Kidney epithelial cell (primary cell): ENCODE measurements at regions not wholly inside any gene's neighbourhood (a gene's known extent, or its start where the extent isn't known, plus 50 kb on each side); places are given as distances from the start of the nearest gene placed in this dataset.

Experiments used
- DNase-seq: peaks from one replicate; pipeline ENCODE4 v3.0.0-alpha.2; 2010; ENCODE audit warnings: low read depth
- H3K27me3 ChIP-seq: 2 replicates; pipeline ENCODE4 v1.6.0; 2011; ENCODE audit warnings: low read length; ENCODE audit not compliant: control insufficient read depth, insufficient read depth
- H3K36me3 ChIP-seq: 2 replicates; pipeline ENCODE4 v1.5.1; 2011; ENCODE audit warnings: low read length; ENCODE audit not compliant: control insufficient read depth, insufficient read depth
- H3K4me3 ChIP-seq: 2 replicates; pipeline ENCODE4 v1.5.1; 2011; ENCODE audit warnings: low read depth, mild to moderate bottlenecking, control low read depth, low read length
- CTCF ChIP-seq: IDR thresholded peaks from 2 replicates; pipeline ENCODE4 v1.5.1; 2011; ENCODE audit warnings: mild to moderate bottlenecking, moderate library complexity, low read length, control low read depth, inconsistent platforms; ENCODE audit not compliant: insufficient read depth, poor library complexity, severe bottlenecking

DNA sequence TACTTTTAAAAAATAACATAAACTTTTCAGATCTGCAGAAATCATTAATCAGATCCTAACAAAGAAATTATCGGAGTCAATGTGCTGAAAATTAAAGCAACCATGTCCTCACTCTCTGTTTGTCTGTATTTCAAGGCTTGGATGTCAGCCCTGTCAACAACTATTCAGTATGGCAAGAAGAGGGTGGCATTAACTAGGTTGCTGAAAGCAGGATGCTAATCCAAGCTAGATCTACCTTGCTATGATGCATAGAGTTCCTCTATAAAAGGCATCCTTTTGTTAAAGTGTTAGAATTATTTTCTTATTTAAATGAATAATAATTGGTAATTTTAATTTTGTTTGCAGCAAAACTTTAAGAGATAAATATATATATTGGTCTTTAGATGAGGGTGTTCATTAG lies 800.8 kb downstream of the CDH11 start:
- H3K36me3 ChIP-seq: no peaks in the 10 kb centered on the region
- no peak overlapping the region for H3K4me3 ChIP-seq
- no peak for TF ChIP-seq CTCF
- H3K27me3 ChIP-seq: no peaks in the 10 kb centered on the region
- no peak for DNase-seq

- Histone ChIP-seq H3K36me3 (no peaks in the 10 kb centered on the region), H3K27me3 (no peaks in the 10 kb centered on the region), H3K4me3 (no peak overlapping the region)
- no peak for TF ChIP-seq CTCF
- no peak for DNase-seq
Measured at GRCh38 chr16:64317601-64318000, 804.3 kb downstream of the CDH11 start.

GRCh38 chr16:64313726-64314125 lies 808.1 kb downstream of the CDH11 start:
- no peaks in the 10 kb centered on the region for H3K27me3 ChIP-seq
- TF ChIP-seq CTCF: no peak
- H3K36me3 ChIP-seq: no peaks in the 10 kb centered on the region
- H3K4me3 ChIP-seq: no peak overlapping the region
- DNase-seq: no peak

GRCh38 chr16:64312980-64313379 lies 808.9 kb downstream of the CDH11 start:
- no peak for TF ChIP-seq CTCF
- H3K4me3 ChIP-seq: no peak overlapping the region
- H3K36me3 ChIP-seq: no peaks in the 10 kb centered on the region
- H3K27me3 ChIP-seq: no peaks in the 10 kb centered on the region
- no peak for DNase-seq

GRCh38 chr16:64312292-64312691 lies 809.6 kb downstream of the CDH11 start:
- no peak for TF ChIP-seq CTCF
- no peaks in the 10 kb centered on the region for H3K27me3 ChIP-seq
- no peak for DNase-seq
- H3K4me3 ChIP-seq: no peak overlapping the region
- no peaks in the 10 kb centered on the region for H3K36me3 ChIP-seq

- no peak overlapping the region for H3K4me3 ChIP-seq
- H3K27me3 ChIP-seq: no peaks in the 10 kb centered on the region
- H3K36me3 ChIP-seq: no peaks in the 10 kb centered on the region
- peak; percentile 35 for DNase-seq
- TF ChIP-seq CTCF: no peak
Measured at GRCh38 chr16:64311241-64311640, 810.6 kb downstream of the CDH11 start.
